H1 (cell line): ENCODE measurements at regions not wholly inside any gene's neighbourhood (a gene's known extent, or its start where the extent isn't known, plus 50 kb on each side); places are given as distances from the start of the nearest gene placed in this dataset.

ENCODE experiments used
- ATF3 ChIP-seq: IDR thresholded peaks from 2 replicates; pipeline ENCODE4 v1.6.1; 2011; ENCODE audit warnings: low read depth, mild to moderate bottlenecking, low read length; ENCODE audit not compliant: insufficient read depth
- CEBPB ChIP-seq: IDR thresholded peaks from 2 replicates; pipeline ENCODE4 v1.6.1; 2012; ENCODE audit warnings: low read depth, low read length
- CTCF ChIP-seq, 3 experiments: IDR thresholded peaks; 1 replicate in 2 of 3; 2 replicates in 1 of 3; pipeline versions ENCODE4 v1.5.1 to v1.6.1; 2011; ENCODE audit warnings: low read length in 3 of 3, mild to moderate bottlenecking in 3 of 3, inconsistent platforms in 2 of 3, low read depth in 1 of 3, moderate library complexity in 1 of 3; ENCODE audit not compliant: insufficient read depth in 1 of 3; ENCODE audit errors: control extremely low read depth in 1 of 3
- EZH2 ChIP-seq: fragments of 200-600 bp; sonication (generic); IDR thresholded peaks from 2 replicates; pipeline ENCODE4 v1.7.1; 2012; ENCODE audit warnings: low read depth, mild to moderate bottlenecking, moderate library complexity, low read length, inconsistent platforms; ENCODE audit not compliant: severe bottlenecking
- POLR2A ChIP-seq, 2 experiments: IDR thresholded peaks; 1 replicate in 1 of 2; 2 replicates in 1 of 2; pipeline ENCODE4 v1.6.1; 2011; ENCODE audit warnings: low read depth in 2 of 2, low read length in 2 of 2, mild to moderate bottlenecking in 2 of 2; ENCODE audit errors: control extremely low read depth in 1 of 2
- POLR2AphosphoS5 ChIP-seq: IDR thresholded peaks from 2 replicates; pipeline ENCODE4 v1.6.1; 2011; ENCODE audit warnings: low read depth, low read length
- RAD21 ChIP-seq, 2 experiments: IDR thresholded peaks in 1 of 2; conservative IDR thresholded peaks in 1 of 2; 2 replicates each; pipeline ENCODE4 v1.6.1; 2011; ENCODE audit warnings: low read depth in 2 of 2, low read length in 2 of 2, improper control_type of control experiment in 1 of 2, inconsistent platforms in 1 of 2, mild to moderate bottlenecking in 1 of 2, moderate library complexity in 1 of 2
- RNF2 ChIP-seq: fragments of 200-900, 300-1000 bp; sonication (generic); IDR thresholded peaks from 2 replicates; pipeline ENCODE4 v1.7.1; 2016; ENCODE audit warnings: borderline replicate concordance, low read depth, mild to moderate bottlenecking, antibody characterized with exemption, low read length; ENCODE audit not compliant: poor library complexity, severe bottlenecking; ENCODE audit errors: missing control alignments
- SP1 ChIP-seq: IDR thresholded peaks from 2 replicates; pipeline ENCODE4 v1.6.1; 2011; ENCODE audit warnings: low read depth, low read length
- TBP ChIP-seq: IDR thresholded peaks from 2 replicates; pipeline ENCODE4 v1.6.1; 2011; ENCODE audit warnings: low read depth, low read length, improper control_type of control experiment
- TCF12 ChIP-seq: IDR thresholded peaks from 2 replicates; pipeline ENCODE4 v1.6.1; 2011; ENCODE audit warnings: low read depth, mild to moderate bottlenecking, low read length
- TEAD4 ChIP-seq: IDR thresholded peaks from 2 replicates; pipeline ENCODE4 v1.6.1; 2012; ENCODE audit warnings: low read depth, low read length, inconsistent platforms, mixed read lengths
- YY1 ChIP-seq: IDR thresholded peaks from 2 replicates; pipeline ENCODE4 v1.6.1; 2011; ENCODE audit warnings: low read depth, mild to moderate bottlenecking, low read length
- ZNF274 ChIP-seq: IDR thresholded peaks from 2 replicates; pipeline ENCODE4 v1.7.0; 2012; ENCODE audit warnings: low read length, borderline replicate concordance; ENCODE audit errors: extremely low read depth

- TF ChIP-seq CTCF (IDR thresholded peaks at IDR 0.05; ENCODE audit: control extremely low read depth in 1 of 3, insufficient read depth in 1 of 3, low read depth in 1 of 3, low read length in 3 of 3) = no peak
- no peak for TF ChIP-seq EZH2
- TF ChIP-seq RNF2 = no peak
- no peak for TF ChIP-seq ZNF274
- TF ChIP-seq RAD21 (IDR thresholded peaks at IDR 0.05 in 1 of 2, conservative IDR thresholded peaks at IDR 0.05 in 1 of 2; ENCODE audit: low read depth in 2 of 2, low read length in 2 of 2) = no peak
- no peak for TF ChIP-seq POLR2A (IDR thresholded peaks at IDR 0.05; ENCODE audit: control extremely low read depth in 1 of 2, low read depth in 2 of 2, low read length in 2 of 2)
- no peak for TF ChIP-seq ATF3
- TF ChIP-seq TBP = no peak
- TF ChIP-seq SP1 = no peak
- no peak for TF ChIP-seq POLR2AphosphoS5
- no peak for TF ChIP-seq TCF12
- no peak for TF ChIP-seq YY1
- TF ChIP-seq TEAD4 = no peak
- no peak for TF ChIP-seq CEBPB
Measured at GRCh38 chr6:15996030-15996429, 132.9 kb upstream of the MYLIP start.
